ENCODE measurements at regions not wholly inside any gene's neighbourhood (a gene's known extent, or its start where the extent isn't known, plus 50 kb on each side); places are given as distances from the start of the nearest gene placed in this dataset.
"Not testable (repeated sequence)": the region's sequence is repeated elsewhere in the genome, so short reads cannot be mapped to it uniquely, and the experiment has no call there.

- H3K4me3 ChIP-seq (ENCODE audit: low read depth, low read length) = no peak overlapping the region
- TF ChIP-seq CTCF (IDR thresholded peaks at IDR 0.05; ENCODE audit: low read depth, low read length, missing control alignments) = no peak
- no peak for DNase-seq (ENCODE audit: low read depth)
These were observed 748.3 kb upstream of the NECTIN3 start for GRCh38 chr3:110323349-110323748.

GRCh38 chr3:110324171-110324705 lies 747.4 kb upstream of the NECTIN3 start:
- no peak overlapping the region for H3K4me3 ChIP-seq (ENCODE audit: low read depth, low read length)
- no peak for TF ChIP-seq CTCF (IDR thresholded peaks at IDR 0.05; ENCODE audit: low read depth, low read length, missing control alignments)
- DNase-seq (ENCODE audit: low read depth) = no peak

- no peak overlapping the region for H3K4me3 ChIP-seq (ENCODE audit: low read depth, low read length)
- TF ChIP-seq CTCF (IDR thresholded peaks at IDR 0.05; ENCODE audit: low read depth, low read length, missing control alignments) = no peak
- DNase-seq (ENCODE audit: low read depth) = no peak
These were observed 743.7 kb upstream of the NECTIN3 start for GRCh38 chr3:110327870-110328269.

GRCh38 chr3:110331562-110331961 lies 740.1 kb upstream of the NECTIN3 start:
- not testable (repeated sequence) for H3K4me3 ChIP-seq (ENCODE audit: low read depth, low read length); DNase-seq (ENCODE audit: low read depth)

GRCh38 chr3:110332629-110333028 lies 739.0 kb upstream of the NECTIN3 start:
- TF ChIP-seq CTCF (IDR thresholded peaks at IDR 0.05; ENCODE audit: low read depth, low read length, missing control alignments) = no peak
- DNase-seq (ENCODE audit: low read depth) = no peak
- no peak overlapping the region for H3K4me3 ChIP-seq (ENCODE audit: low read depth, low read length)

GRCh38 chr3:110341047-110341446 lies 730.6 kb upstream of the NECTIN3 start:
- DNase-seq (ENCODE audit: low read depth) = no peak
- TF ChIP-seq CTCF (IDR thresholded peaks at IDR 0.05; ENCODE audit: low read depth, low read length, missing control alignments) = no peak
- H3K4me3 ChIP-seq (ENCODE audit: low read depth, low read length) = no peak overlapping the region

- no peak for DNase-seq (ENCODE audit: low read depth)
- H3K4me3 ChIP-seq (ENCODE audit: low read depth, low read length) = no peak overlapping the region
- TF ChIP-seq CTCF (IDR thresholded peaks at IDR 0.05; ENCODE audit: low read depth, low read length, missing control alignments) = no peak
These were observed 728.2 kb upstream of the NECTIN3 start for GRCh38 chr3:110343376-110343775.

Measured in GM12864 (cell line).